Kidney epithelial cell (primary cell): ENCODE measurements at regions not wholly inside any gene's neighbourhood (a gene's known extent, or its start where the extent isn't known, plus 50 kb on each side); places are given as distances from the start of the nearest gene placed in this dataset.

Source experiments
- DNase-seq: peaks from one replicate; pipeline ENCODE4 v3.0.0-alpha.2; 2010; ENCODE audit warnings: low read depth
- H3K27me3 ChIP-seq: 2 replicates; pipeline ENCODE4 v1.6.0; 2011; ENCODE audit warnings: low read length; ENCODE audit not compliant: control insufficient read depth, insufficient read depth
- H3K36me3 ChIP-seq: 2 replicates; pipeline ENCODE4 v1.5.1; 2011; ENCODE audit warnings: low read length; ENCODE audit not compliant: control insufficient read depth, insufficient read depth
- H3K4me3 ChIP-seq: 2 replicates; pipeline ENCODE4 v1.5.1; 2011; ENCODE audit warnings: low read depth, mild to moderate bottlenecking, control low read depth, low read length
- TF ChIP-seq, protein P1 (sequence below): IDR thresholded peaks from 2 replicates; pipeline ENCODE4 v1.5.1; 2011; ENCODE audit warnings: mild to moderate bottlenecking, moderate library complexity, low read length, control low read depth, inconsistent platforms; ENCODE audit not compliant: insufficient read depth, poor library complexity, severe bottlenecking

DNA sequence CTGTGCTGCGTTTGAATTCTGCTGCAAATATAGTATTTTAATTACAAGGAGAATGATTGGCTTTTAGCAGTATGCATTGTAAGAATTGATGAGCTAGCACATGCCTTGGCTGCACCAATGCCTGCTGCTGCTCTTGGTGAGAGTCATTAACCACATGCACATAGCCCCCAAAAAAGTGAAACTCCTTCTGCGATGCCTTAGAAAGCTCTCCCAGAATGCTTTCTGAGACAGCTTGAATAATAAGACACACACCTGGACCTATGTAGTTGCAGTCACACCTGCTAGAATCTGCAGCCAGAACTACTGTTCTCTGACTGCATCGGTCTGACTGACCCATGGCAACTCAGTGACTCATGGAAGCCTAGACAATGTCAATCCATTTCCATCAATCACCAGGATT is 170.1 kb upstream of the DDX18 start:
- TF ChIP-seq, protein P1, sequence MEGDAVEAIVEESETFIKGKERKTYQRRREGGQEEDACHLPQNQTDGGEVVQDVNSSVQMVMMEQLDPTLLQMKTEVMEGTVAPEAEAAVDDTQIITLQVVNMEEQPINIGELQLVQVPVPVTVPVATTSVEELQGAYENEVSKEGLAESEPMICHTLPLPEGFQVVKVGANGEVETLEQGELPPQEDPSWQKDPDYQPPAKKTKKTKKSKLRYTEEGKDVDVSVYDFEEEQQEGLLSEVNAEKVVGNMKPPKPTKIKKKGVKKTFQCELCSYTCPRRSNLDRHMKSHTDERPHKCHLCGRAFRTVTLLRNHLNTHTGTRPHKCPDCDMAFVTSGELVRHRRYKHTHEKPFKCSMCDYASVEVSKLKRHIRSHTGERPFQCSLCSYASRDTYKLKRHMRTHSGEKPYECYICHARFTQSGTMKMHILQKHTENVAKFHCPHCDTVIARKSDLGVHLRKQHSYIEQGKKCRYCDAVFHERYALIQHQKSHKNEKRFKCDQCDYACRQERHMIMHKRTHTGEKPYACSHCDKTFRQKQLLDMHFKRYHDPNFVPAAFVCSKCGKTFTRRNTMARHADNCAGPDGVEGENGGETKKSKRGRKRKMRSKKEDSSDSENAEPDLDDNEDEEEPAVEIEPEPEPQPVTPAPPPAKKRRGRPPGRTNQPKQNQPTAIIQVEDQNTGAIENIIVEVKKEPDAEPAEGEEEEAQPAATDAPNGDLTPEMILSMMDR: no peak
- DNase-seq: no peak

DNA sequence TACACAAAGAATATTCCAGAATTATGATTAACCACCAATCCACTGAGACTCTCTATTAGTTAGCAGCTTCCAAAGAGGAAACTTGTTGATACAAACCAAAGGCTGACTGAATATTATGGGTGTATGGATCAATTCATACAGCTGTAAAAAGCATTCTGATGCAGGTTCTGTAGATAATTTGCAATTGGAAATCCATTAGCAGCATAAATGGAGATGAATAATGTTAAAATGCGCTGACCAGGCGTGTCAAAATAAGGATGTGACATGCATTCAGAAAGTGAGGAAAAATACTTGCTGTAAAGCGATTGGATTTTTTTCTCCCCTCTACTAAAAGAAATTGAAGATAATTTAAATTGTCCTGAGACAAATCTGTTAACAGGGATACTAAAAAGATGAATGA is 169.0 kb upstream of the DDX18 start:
- Histone ChIP-seq H3K36me3 (no peaks in the 10 kb centered on the region), H3K27me3 (no peaks in the 10 kb centered on the region), H3K4me3 (no peak overlapping the region)
- TF ChIP-seq, protein P1: no peak
- no peak for DNase-seq

More for the DNA sequence above, 170.1 kb upstream of the DDX18 start:
- Histone ChIP-seq H3K36me3 (no peaks in the 10 kb centered on the region), H3K4me3 (no peak overlapping the region), H3K27me3 (no peaks in the 10 kb centered on the region)

DNA sequence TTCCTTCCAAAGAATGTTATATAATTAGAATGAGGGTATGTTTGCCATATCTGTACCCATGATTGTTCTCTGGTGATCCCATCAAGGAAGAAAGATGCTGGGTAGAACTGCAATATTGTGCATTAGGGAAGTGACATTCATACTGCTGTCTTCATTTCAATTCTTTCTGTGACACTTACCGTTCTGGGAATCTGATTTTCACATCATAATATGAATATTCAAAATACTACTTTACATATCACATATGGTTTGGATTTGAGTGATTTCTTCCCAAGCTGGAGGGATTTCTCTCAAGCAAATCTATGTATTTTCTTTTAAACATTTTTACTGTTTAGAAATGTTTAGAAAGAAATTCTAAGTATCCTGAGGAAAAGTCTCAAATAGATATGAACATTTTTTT is 168.4 kb upstream of the DDX18 start:
- Histone ChIP-seq H3K27me3 (no peaks in the 10 kb centered on the region), H3K36me3 (no peaks in the 10 kb centered on the region), H3K4me3 (no peak overlapping the region)
- DNase-seq: no peak
- TF ChIP-seq, protein P1: no peak

- TF ChIP-seq, protein P1: no peak
- Histone ChIP-seq H3K4me3 (no peak overlapping the region), H3K27me3 (no peaks in the 10 kb centered on the region), H3K36me3 (no peaks in the 10 kb centered on the region)
- DNase-seq: no peak
These were observed 167.6 kb upstream of the DDX18 start for GRCh38 chr2:117646872-117647271.

GRCh38 chr2:117656546-117656945 is 157.9 kb upstream of the DDX18 start:
- no peaks in the 10 kb centered on the region for H3K36me3 ChIP-seq
- no peak overlapping the region for H3K4me3 ChIP-seq
- TF ChIP-seq, protein P1: no peak
- no peaks in the 10 kb centered on the region for H3K27me3 ChIP-seq
- no peak for DNase-seq

GRCh38 chr2:117661619-117662018 is 152.9 kb upstream of the DDX18 start:
- Histone ChIP-seq H3K36me3 (no peaks in the 10 kb centered on the region), H3K27me3 (no peaks in the 10 kb centered on the region), H3K4me3 (no peak overlapping the region)
- TF ChIP-seq, protein P1: no peak
- no peak for DNase-seq
